ENCODE measurements at regions not wholly inside any gene's neighbourhood (a gene's known extent, or its start where the extent isn't known, plus 50 kb on each side); places are given as distances from the start of the nearest gene placed in this dataset.

GRCh38 chr3:126261037-126261436, 80.7 kb upstream of the ALDH1L1 start:
- Histone ChIP-seq H3K9me3 (ENCODE audit: control insufficient read depth, low read length) (no peaks in the 10 kb centered on the region), H3K36me3 (ENCODE audit: control insufficient read depth, insufficient read depth, low read length) (no peaks in the 10 kb centered on the region), H3K4me3 (ENCODE audit: low read length) (no peak overlapping the region), H3K4me1 (ENCODE audit: control insufficient read depth, insufficient read depth, low read length) (peaks cover 14% of the 10 kb centered on the region), H3K27me3 (ENCODE audit: control insufficient read depth, insufficient read depth, low read length, poor library complexity, severe bottlenecking) (no peaks in the 10 kb centered on the region), H3K27ac (ENCODE audit: low read depth, low read length) (peak overlapping the region; percentile 89), H3K9ac (ENCODE audit: extremely low read depth, low read length, poor library complexity, severe bottlenecking) (no peak overlapping the region)
- Mint-ChIP-seq H3K36me3 (ENCODE audit: low read depth) (no peaks in the 10 kb centered on the region), H3K4me1 (peaks cover 7% of the 10 kb centered on the region), H3K27ac (peak overlapping the region; percentile 44), H3K4me3 (no peak overlapping the region), H3K9me3 (peaks cover 3% of the 10 kb centered on the region), H3K27me3 (ENCODE audit: insufficient read depth) (peaks cover 10% of the 10 kb centered on the region)
- DNase-seq: peak; percentile 65
- TF ChIP-seq CTCF (conservative IDR thresholded peaks at IDR 0.05): peak; percentile 46
- WGBS, 2 experiments (ENCODE audit: insufficient coverage in 1 of 2, insufficient read length in 1 of 2): 77 to 84% methylated on average over 4 to 6 of the region's 6 CpGs

GRCh38 chr3:126259411-126260391, 79.3 kb upstream of the ALDH1L1 start:
- Histone ChIP-seq H3K4me3 (ENCODE audit: low read length) (no peak overlapping the region), H3K27ac (ENCODE audit: low read depth, low read length) (no peak overlapping the region), H3K4me1 (ENCODE audit: control insufficient read depth, insufficient read depth, low read length) (peaks cover 7% of the 10 kb centered on the region), H3K36me3 (ENCODE audit: control insufficient read depth, insufficient read depth, low read length) (no peaks in the 10 kb centered on the region), H3K9me3 (ENCODE audit: control insufficient read depth, low read length) (no peaks in the 10 kb centered on the region), H3K27me3 (ENCODE audit: control insufficient read depth, insufficient read depth, low read length, poor library complexity, severe bottlenecking) (no peaks in the 10 kb centered on the region), H3K9ac (ENCODE audit: extremely low read depth, low read length, poor library complexity, severe bottlenecking) (no peak overlapping the region)
- Mint-ChIP-seq H3K9me3 (peaks cover 3% of the 10 kb centered on the region), H3K36me3 (ENCODE audit: low read depth) (no peaks in the 10 kb centered on the region), H3K27ac (no peak overlapping the region), H3K27me3 (ENCODE audit: insufficient read depth) (peaks cover 10% of the 10 kb centered on the region), H3K4me3 (no peak overlapping the region), H3K4me1 (peaks cover 3% of the 10 kb centered on the region)
- peak; percentile 82 for TF ChIP-seq CTCF (conservative IDR thresholded peaks at IDR 0.05)
- DNase-seq: peak; percentile 86
- WGBS, 2 experiments (ENCODE audit: insufficient coverage in 1 of 2, insufficient read length in 1 of 2): 63 to 70% methylated on average over 20 to 23 of the region's 23 CpGs

- WGBS, 2 experiments (ENCODE audit: insufficient coverage in 1 of 2, insufficient read length in 1 of 2): 88% methylated on average over 1 of the region's 1 CpG; no CpG with 5 or more reads in 1 of the 2 experiments
- peaks cover 10% of the 10 kb centered on the region for H3K27me3 Mint-ChIP-seq (ENCODE audit: insufficient read depth)
- Histone ChIP-seq H3K27me3 (ENCODE audit: control insufficient read depth, insufficient read depth, low read length, poor library complexity, severe bottlenecking) (no peaks in the 10 kb centered on the region), H3K4me3 (ENCODE audit: low read length) (no peak overlapping the region), H3K9ac (ENCODE audit: extremely low read depth, low read length, poor library complexity, severe bottlenecking) (no peak overlapping the region), H3K36me3 (ENCODE audit: control insufficient read depth, insufficient read depth, low read length) (no peaks in the 10 kb centered on the region), H3K4me1 (ENCODE audit: control insufficient read depth, insufficient read depth, low read length) (no peaks in the 10 kb centered on the region), H3K9me3 (ENCODE audit: control insufficient read depth, low read length) (no peaks in the 10 kb centered on the region), H3K27ac (ENCODE audit: low read depth, low read length) (no peak overlapping the region)
- no peak for DNase-seq
- H3K27ac Mint-ChIP-seq: no peak overlapping the region
- H3K36me3 Mint-ChIP-seq (ENCODE audit: low read depth): no peaks in the 10 kb centered on the region
- H3K9me3 Mint-ChIP-seq: peaks cover 3% of the 10 kb centered on the region
- TF ChIP-seq CTCF (conservative IDR thresholded peaks at IDR 0.05): no peak
- H3K4me1 Mint-ChIP-seq: peaks cover 3% of the 10 kb centered on the region
- no peak overlapping the region for H3K4me3 Mint-ChIP-seq
These were observed 78.3 kb upstream of the ALDH1L1 start for GRCh38 chr3:126258670-126259069.
